Activated CD4-positive, alpha-beta T cell treated with anti-CD3 and anti-CD28 coated beads for 36 hours (primary cell): ENCODE measurements at regions not wholly inside any gene's neighbourhood (a gene's known extent, or its start where the extent isn't known, plus 50 kb on each side); places are given as distances from the start of the nearest gene placed in this dataset.
"Not testable (repeated sequence)": the region's sequence is repeated elsewhere in the genome, so short reads cannot be mapped to it uniquely, and the experiment has no call there.

ENCODE experiments used
- ATAC-seq: fragments of 200-7000 bp; cut with Tn5 transposase; one replicate; pipeline ENCODE4 v1.10.0; 2021; ENCODE audit warnings: mild to moderate bottlenecking, moderate library complexity
- CTCF ChIA-PET: fragments of 350-600 bp; sonication (Branson Sonifier 250); formaldehyde crosslinking; loops from one replicate; lab custom pipeline; 2021; ENCODE audit warnings: antibody characterized with exemption; lab: Charles Lee
- POLR2A ChIA-PET: fragments of 350-600 bp; sonication (Branson Sonifier 250); formaldehyde crosslinking; loops from one replicate; lab custom pipeline; 2021; ENCODE audit warnings: antibody characterized with exemption, inconsistent platforms; lab: Charles Lee
- DNase-seq: peaks from one replicate; pipeline ENCODE4 v3.0.0-alpha.2; 2020
- H3K27ac Mint-ChIP-seq: one replicate; pipeline ENCODE4 v1.8.0; 2021; ENCODE audit warnings: mixed read lengths
- H3K27me3 Mint-ChIP-seq: one replicate; pipeline ENCODE4 v1.8.0; 2021; ENCODE audit warnings: mixed read lengths
- H3K36me3 Mint-ChIP-seq: one replicate; pipeline ENCODE4 v1.8.0; 2021; ENCODE audit warnings: low read depth, mixed read lengths
- H3K4me1 Mint-ChIP-seq: one replicate; pipeline ENCODE4 v1.8.0; 2021; ENCODE audit warnings: mixed read lengths
- H3K4me3 Mint-ChIP-seq: one replicate; pipeline ENCODE4 v1.8.0; 2021; ENCODE audit warnings: mild to moderate bottlenecking, moderate library complexity, mixed read lengths
- H3K9me3 Mint-ChIP-seq: one replicate; pipeline ENCODE4 v1.8.0; 2021; ENCODE audit warnings: low read depth, mixed read lengths
- intact Hi-C, 2 experiments: fragments of 100-400 bp; cut with DNase I in 1 of 2; cut with micrococcal nuclease in 1 of 2; formaldehyde crosslinking; loops; one replicate each; pipeline versions ENCODE4 v1.14.2 to v1.15.1; 2022 to 2024; cut with DNase I, micrococcal nuclease

DNA sequence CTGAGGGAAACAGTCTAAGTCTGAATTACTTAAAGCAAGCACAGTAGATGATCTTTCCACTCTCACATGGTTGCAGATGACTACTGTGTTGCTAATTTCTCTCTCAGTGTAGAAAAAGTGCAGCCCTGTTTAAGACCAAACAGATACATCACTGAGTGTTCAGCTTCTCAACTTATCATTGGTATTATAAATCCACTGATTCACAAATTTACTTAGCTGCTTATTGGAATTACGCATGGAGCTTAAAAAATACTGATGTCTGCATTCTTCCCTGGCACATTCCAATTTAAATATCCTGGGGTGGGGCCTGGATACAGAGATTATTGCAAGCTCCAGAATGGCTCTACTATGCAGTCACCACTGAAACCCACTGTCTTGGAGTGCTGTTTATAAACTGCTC, 411.2 kb downstream of the RND3 start:
- ATAC-seq = no peak
- Mint-ChIP-seq H3K4me1 (no peaks in the 10 kb centered on the region), H3K36me3 (no peaks in the 10 kb centered on the region), H3K27ac (no peak overlapping the region), H3K4me3 (no peak overlapping the region), H3K27me3 (no peaks in the 10 kb centered on the region), H3K9me3 (peaks cover 6% of the 10 kb centered on the region)
- POLR2A ChIA-PET = no interaction called here
- CTCF ChIA-PET = no interaction called here
- intact Hi-C loops = no loop called here
- DNase-seq = no peak

DNA sequence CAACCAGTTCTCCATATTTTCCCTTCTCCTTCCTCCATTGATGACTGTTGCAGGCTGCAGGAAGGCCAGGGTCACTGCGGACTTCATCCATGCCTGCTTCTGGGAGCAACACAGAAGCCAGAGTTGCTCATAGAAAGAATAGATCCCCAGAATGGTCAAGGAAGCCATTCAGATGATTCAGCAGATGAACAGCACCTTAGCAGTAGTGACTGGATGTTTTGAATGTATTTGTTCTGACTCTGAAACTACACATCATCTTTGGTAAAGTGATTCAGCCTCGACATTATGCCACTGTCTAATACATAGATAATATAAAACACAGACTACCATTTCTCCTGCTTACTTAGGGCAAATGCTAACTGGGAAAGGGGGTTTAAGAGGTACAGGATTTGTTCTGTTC, 411.6 kb downstream of the RND3 start:
- Mint-ChIP-seq H3K36me3 (no peaks in the 10 kb centered on the region), H3K9me3 (peaks cover 6% of the 10 kb centered on the region), H3K4me3 (no peak overlapping the region), H3K27ac (no peak overlapping the region), H3K4me1 (no peaks in the 10 kb centered on the region), H3K27me3 (no peaks in the 10 kb centered on the region)
- DNase-seq (no peak), ATAC-seq (no peak)
- intact Hi-C loops = no loop called here
- ChIA-PET POLR2A (no interaction called here), CTCF (no interaction called here)

DNA sequence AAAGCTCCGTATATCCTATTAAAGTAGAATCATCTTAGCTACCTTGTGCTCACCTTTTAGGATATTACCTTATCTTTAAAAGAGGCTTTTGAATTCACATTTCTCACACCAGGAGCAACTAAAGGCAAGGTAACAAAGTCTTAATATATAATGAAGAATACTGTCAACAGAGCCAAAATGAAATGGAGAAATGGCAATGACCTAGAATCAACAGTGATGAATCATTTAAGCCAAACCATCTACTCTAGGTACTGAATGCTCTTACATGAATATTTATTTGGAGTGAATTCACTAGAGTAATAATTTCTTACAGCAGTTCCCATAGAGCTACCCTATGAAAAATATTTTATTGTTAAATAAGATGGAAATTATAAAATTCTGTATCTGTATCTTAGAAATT, 421.0 kb downstream of the RND3 start:
- ChIA-PET POLR2A (no interaction called here), CTCF (no interaction called here)
- H3K4me3 Mint-ChIP-seq = no peak overlapping the region
- H3K36me3 Mint-ChIP-seq = no peaks in the 10 kb centered on the region
- H3K27ac Mint-ChIP-seq = no peak overlapping the region
- intact Hi-C loops = no loop called here
- DNase-seq (no peak), ATAC-seq (no peak)
- H3K4me1 Mint-ChIP-seq = no peaks in the 10 kb centered on the region
- peaks cover 1% of the 10 kb centered on the region for H3K9me3 Mint-ChIP-seq
- no peaks in the 10 kb centered on the region for H3K27me3 Mint-ChIP-seq

DNA sequence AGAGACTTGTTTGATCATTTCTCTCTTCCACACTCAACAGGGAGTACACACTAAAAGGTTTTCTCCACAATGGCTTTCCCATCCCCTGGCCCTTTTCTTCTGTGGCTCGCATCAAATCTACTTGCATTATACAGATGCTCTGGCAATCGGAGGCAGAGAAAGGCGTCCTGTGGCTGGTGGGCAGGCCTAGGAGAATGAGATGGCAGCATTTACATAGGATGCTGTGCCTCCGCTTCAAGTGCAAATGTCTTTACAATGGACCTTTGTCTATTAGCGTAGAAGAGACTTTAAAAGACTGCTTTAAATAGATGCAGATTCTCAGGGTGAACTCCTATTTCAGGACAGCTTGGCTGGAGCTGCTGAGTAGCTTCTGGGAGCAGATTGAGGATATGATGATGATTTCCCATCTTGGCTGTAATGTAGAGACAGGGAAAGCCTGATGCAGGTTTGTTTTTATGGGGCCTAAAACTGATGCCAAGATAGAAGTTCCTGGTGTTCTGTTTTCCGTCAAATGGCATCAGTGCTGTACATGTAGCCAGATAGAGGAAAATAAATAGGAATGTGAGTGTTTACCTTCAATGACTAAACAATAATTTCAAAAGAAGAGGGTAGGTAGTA, 423.4 kb downstream of the RND3 start:
- intact Hi-C loops = no loop called here
- DNase-seq (no peak), ATAC-seq (no peak)
- ChIA-PET CTCF (no interaction called here), POLR2A (no interaction called here)
- Mint-ChIP-seq H3K9me3 (peaks cover 1% of the 10 kb centered on the region), H3K27ac (no peak overlapping the region), H3K4me1 (no peaks in the 10 kb centered on the region), H3K4me3 (no peak overlapping the region), H3K27me3 (no peaks in the 10 kb centered on the region), H3K36me3 (no peaks in the 10 kb centered on the region)

DNA sequence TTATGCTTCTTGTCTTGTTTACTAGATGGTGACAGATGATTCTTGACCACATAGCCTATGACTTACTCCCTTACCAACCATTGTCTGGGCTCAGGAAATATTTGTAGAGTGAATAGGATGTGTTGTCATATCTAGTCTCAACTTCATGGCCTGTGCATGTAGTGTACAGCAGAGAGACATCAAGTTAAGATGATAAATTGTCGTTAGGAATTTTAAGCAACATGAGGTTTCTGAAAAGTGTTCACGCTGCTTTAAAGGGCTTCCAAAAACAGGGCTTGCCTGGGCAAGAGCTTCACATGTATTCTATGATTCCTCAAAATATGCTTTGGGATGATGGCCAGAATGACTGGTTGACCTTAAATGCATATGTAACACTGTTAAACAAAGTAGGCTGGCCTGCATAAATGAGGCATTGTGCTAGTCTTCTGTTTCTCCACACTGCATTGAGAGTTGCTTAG, 424.0 kb downstream of the RND3 start:
- H3K9me3 Mint-ChIP-seq = peaks cover 1% of the 10 kb centered on the region
- intact Hi-C loops = no loop called here
- ChIA-PET POLR2A (no interaction called here), CTCF (no interaction called here)
- H3K4me3 Mint-ChIP-seq = no peak overlapping the region
- H3K4me1 Mint-ChIP-seq = no peaks in the 10 kb centered on the region
- no peak for ATAC-seq
- H3K27me3 Mint-ChIP-seq = no peaks in the 10 kb centered on the region
- no peak overlapping the region for H3K27ac Mint-ChIP-seq
- no peaks in the 10 kb centered on the region for H3K36me3 Mint-ChIP-seq
- no peak for DNase-seq

DNA sequence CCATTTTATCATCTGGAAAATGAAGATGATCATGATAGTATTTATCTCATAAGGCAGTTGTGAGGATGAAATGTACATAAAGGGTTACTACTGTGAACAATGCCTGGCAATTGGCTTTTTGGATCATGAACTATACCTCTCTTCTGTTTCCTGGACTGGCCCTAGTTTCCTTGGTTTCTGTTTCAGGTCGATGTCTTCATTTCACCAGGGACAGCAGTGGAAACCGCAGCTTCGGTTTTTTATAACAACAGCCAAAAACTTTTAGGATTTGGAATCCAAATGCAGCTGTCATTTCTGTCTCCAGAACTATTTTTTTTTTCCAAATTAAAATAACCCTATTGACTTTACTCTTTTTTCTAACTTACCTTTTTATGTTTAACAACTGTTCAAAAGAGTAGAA, 425.1 kb downstream of the RND3 start:
- no peak overlapping the region for H3K4me3 Mint-ChIP-seq
- H3K4me1 Mint-ChIP-seq = no peaks in the 10 kb centered on the region
- no peaks in the 10 kb centered on the region for H3K27me3 Mint-ChIP-seq
- ChIA-PET POLR2A (no interaction called here), CTCF (no interaction called here)
- no peak overlapping the region for H3K27ac Mint-ChIP-seq
- H3K36me3 Mint-ChIP-seq = no peaks in the 10 kb centered on the region
- intact Hi-C loops = no loop called here
- no peak for DNase-seq
- peaks cover 1% of the 10 kb centered on the region for H3K9me3 Mint-ChIP-seq
- no peak for ATAC-seq

DNA sequence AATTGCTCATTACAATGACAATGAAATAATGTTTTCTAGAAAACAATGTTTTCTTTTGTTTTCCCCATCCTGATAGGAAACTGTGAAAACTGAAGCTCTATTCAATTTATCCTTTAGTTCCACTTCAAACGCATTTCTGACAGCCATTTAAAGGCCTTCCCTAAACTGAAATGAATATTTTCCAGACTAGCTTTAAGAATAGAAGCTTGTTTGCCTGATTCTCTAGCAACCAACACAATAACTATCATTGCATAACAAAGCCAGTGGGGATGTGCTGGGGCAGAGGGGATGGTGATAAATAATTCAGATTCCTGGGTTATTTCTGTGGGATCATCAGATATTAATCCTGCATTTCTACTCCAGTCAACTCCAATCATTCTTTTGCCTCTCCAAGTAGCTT, 427.1 kb downstream of the RND3 start:
- intact Hi-C loops = no loop called here
- ChIA-PET CTCF (no interaction called here), POLR2A (no interaction called here)
- no peaks in the 10 kb centered on the region for H3K27me3 Mint-ChIP-seq
- H3K9me3 Mint-ChIP-seq = peaks cover 1% of the 10 kb centered on the region
- H3K36me3 Mint-ChIP-seq = no peaks in the 10 kb centered on the region
- DNase-seq (no peak), ATAC-seq (no peak)
- H3K27ac Mint-ChIP-seq = no peak overlapping the region
- no peak overlapping the region for H3K4me3 Mint-ChIP-seq
- H3K4me1 Mint-ChIP-seq = no peaks in the 10 kb centered on the region

DNA sequence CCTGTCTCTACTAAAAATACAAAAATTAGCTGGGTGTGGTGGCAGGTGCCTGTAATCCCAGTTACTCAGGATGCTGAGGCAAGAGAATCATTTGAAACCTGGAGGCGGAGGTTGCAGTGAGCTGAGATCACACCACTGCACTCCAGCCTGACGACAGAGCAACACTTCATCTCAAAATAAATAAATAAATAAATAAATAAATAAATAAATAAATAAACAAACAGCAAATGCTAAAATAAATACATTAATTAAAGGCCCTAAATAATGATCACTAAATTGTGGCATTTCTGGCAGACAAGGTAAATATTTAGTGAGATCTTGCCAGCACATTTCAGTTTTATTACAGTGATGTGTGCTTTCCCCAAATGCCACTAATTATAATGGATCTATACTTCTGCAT, 427.8 kb downstream of the RND3 start:
- H3K9me3 Mint-ChIP-seq, CTCF ChIA-PET, POLR2A ChIA-PET, DNase-seq, ATAC-seq, H3K27ac Mint-ChIP-seq, H3K27me3 Mint-ChIP-seq, H3K4me3 Mint-ChIP-seq, H3K36me3 Mint-ChIP-seq, H3K4me1 Mint-ChIP-seq, intact Hi-C loops: not testable (repeated sequence)

DNA sequence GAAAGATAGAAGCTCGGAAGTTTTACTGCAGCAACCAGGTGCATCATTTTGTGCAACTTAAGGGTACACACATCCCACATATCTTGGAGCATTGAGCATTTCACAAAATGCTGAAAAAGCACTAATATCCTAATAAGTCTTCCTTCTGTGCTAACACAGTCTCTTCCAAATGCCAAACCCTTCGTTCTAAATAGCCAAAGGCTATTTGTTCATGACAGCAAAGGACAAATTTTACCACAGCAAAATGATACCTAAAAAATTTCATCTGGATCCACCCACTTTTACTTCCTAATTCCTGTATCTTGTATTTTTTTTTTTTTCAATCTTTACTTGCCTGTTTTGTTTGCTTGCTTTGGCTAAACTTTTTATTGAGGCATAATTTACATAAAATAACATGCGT, 435.0 kb downstream of the RND3 start:
- Mint-ChIP-seq H3K27me3 (no peaks in the 10 kb centered on the region), H3K36me3 (no peaks in the 10 kb centered on the region), H3K4me3 (no peak overlapping the region), H3K27ac (no peak overlapping the region), H3K9me3 (peaks cover 8% of the 10 kb centered on the region), H3K4me1 (no peaks in the 10 kb centered on the region)
- ChIA-PET CTCF (interaction anchor here (1.3 kb wide), 1 partner anchor 16 kb away, joined by 3 read pairs; no protein-coding TSS in a partner anchor), POLR2A (no interaction called here)
- no peak for ATAC-seq
- intact Hi-C loops = no loop called here
- DNase-seq = no peak

DNA sequence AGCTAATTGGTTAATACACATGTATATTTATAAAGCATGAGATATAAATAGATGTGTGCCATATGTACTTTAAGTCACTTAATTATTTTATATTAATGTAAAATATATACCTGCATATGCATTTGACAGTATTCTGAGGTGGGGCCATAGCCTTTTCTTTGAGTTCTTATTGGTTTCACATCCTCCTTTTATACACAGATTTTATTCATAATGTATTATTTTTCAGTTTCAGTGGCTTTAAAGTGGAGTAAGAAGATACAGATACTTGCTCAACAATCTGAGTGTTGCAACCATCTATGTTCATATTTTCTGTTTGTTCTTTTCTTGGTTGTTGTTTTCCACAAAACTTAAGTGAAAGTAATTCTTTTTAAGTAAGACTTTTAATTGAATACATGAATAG, 436.5 kb downstream of the RND3 start:
- no peak overlapping the region for H3K4me3 Mint-ChIP-seq
- POLR2A ChIA-PET = no interaction called here
- intact Hi-C loops = no loop called here
- ATAC-seq (no peak), DNase-seq (no peak)
- H3K36me3 Mint-ChIP-seq = no peaks in the 10 kb centered on the region
- peaks cover 10% of the 10 kb centered on the region for H3K9me3 Mint-ChIP-seq
- H3K27ac Mint-ChIP-seq = no peak overlapping the region
- CTCF ChIA-PET = no interaction called here
- no peaks in the 10 kb centered on the region for H3K27me3 Mint-ChIP-seq
- H3K4me1 Mint-ChIP-seq = no peaks in the 10 kb centered on the region

DNA sequence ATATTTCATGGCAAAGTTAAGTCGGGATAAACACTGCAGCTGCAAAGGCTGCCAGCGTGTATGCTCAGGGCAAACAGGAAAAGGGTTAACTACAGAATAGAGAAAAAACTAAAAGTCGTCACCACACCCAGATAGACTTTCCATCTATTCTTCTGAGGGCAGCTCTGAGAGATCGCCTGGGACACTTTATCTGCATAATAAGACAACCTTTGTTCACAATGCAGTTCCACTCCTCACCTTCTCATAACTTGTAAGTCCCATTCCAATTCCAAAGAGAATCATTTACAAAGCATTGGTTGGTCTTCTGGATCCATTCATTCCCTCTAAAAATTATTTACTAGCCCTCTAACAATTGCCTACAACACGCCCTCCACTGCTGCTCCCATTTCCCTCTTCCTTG, 437.4 kb downstream of the RND3 start:
- ATAC-seq (no peak), DNase-seq (no peak)
- H3K4me1 Mint-ChIP-seq = no peaks in the 10 kb centered on the region
- ChIA-PET POLR2A (no interaction called here), CTCF (interaction anchor here (0.6 kb wide), 1 partner anchor 436 kb away, joined by 3 read pairs; no protein-coding TSS in a partner anchor)
- H3K27ac Mint-ChIP-seq = no peak overlapping the region
- H3K9me3 Mint-ChIP-seq = peaks cover 10% of the 10 kb centered on the region
- intact Hi-C loops = no loop called here
- H3K4me3 Mint-ChIP-seq = no peak overlapping the region
- no peaks in the 10 kb centered on the region for H3K27me3 Mint-ChIP-seq
- no peaks in the 10 kb centered on the region for H3K36me3 Mint-ChIP-seq

DNA sequence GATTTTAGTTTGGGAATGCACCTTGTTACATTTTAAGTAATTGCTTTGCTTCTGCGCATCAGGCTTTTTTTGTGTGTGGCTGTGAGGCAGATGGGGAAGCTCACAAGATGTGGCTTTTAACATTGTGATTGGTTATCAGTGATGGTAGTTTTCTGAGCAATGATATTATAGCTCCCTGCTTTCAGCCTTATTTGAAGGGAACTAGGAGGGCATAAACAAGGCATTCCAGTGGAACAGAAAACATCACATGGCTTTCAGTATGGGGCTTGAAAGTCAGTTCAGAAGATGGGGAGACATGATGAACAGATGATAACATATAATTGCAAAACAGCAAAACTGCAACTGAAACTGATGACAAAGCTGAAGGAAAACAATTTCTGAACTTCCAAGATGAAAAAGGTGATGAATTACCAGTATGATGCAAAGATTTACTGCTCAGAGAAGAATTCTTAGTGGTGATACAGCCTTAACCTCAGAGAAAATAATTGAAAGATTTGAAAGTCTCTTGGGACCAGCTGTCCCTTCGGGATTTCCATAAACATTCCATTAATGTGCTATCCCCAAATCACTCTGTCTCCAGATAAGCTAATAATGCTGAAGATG, 439.7 kb downstream of the RND3 start:
- H3K4me3 Mint-ChIP-seq = no peak overlapping the region
- H3K36me3 Mint-ChIP-seq = no peaks in the 10 kb centered on the region
- H3K27me3 Mint-ChIP-seq = no peaks in the 10 kb centered on the region
- H3K27ac Mint-ChIP-seq = no peak overlapping the region
- POLR2A ChIA-PET = no interaction called here
- ATAC-seq (no peak), DNase-seq (no peak)
- intact Hi-C loops = no loop called here
- H3K9me3 Mint-ChIP-seq = peaks cover 4% of the 10 kb centered on the region
- H3K4me1 Mint-ChIP-seq = no peaks in the 10 kb centered on the region
- CTCF ChIA-PET = no interaction called here
